ENCODE measurements at regions not wholly inside any gene's neighbourhood (a gene's known extent, or its start where the extent isn't known, plus 50 kb on each side); places are given as distances from the start of the nearest gene placed in this dataset.

DNA sequence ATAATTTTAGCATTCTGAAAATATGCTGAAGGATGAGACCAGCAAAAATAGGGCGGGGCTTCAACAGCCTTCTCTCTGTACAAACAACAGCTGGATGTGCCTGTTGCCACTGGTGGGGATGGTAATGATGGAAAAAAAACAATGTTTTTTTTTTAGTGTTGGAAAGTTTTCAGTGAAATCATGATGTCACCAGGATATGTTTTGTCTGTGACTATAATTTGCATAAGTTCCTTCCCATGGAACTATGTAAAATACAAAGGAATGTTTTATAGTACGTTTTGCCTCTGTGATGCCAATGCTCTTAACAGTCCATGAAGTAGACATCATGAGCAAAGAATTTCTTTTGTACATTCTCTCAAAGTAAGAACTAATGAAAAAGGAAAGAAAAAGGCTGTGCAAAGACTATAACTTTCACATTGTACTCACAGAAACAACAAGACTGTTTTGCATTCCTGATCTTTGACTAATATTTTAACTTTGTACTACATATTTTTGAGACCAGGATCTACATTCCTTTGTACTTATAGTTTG, 589.7 kb downstream of the SPRY1 start:
- no peaks in the 10 kb centered on the region for H3K36me3 ChIP-seq (ENCODE audit: control insufficient read depth, insufficient read depth, low read length)
- no peak overlapping the region for H3K4me3 ChIP-seq (ENCODE audit: low read depth, low read length)
- peak; percentile 80 for DNase-seq (ENCODE audit: low read depth)
- no peak for TF ChIP-seq CTCF (IDR thresholded peaks at IDR 0.05; ENCODE audit: insufficient read depth, low read length, poor library complexity, severe bottlenecking)
- H3K27me3 ChIP-seq (ENCODE audit: control insufficient read depth, insufficient read depth, low read length): no peaks in the 10 kb centered on the region

DNA sequence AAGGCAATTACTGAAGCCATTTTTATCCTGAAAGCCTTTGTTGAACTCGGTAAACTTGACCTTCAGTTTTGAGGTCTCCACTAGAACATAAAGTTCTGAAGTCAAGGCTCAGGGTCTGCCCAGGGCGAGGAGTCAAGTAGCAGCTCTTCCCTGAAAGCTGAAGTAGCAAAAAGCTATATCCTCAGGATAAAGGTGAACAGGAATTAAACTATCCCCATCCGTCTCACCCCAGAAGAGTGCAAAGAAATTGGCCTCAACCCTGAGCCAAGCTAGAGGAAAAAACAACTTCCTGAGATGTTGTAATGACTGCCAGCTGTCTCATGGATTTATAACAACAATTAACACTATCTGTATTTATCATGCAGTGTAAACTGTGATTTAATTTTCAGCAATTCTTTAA, 590.8 kb downstream of the SPRY1 start:
- Histone ChIP-seq H3K4me3 (ENCODE audit: low read depth, low read length) (no peak overlapping the region), H3K36me3 (ENCODE audit: control insufficient read depth, insufficient read depth, low read length) (no peaks in the 10 kb centered on the region), H3K27me3 (ENCODE audit: control insufficient read depth, insufficient read depth, low read length) (no peaks in the 10 kb centered on the region)
- DNase-seq (ENCODE audit: low read depth): no peak
- TF ChIP-seq CTCF (IDR thresholded peaks at IDR 0.05; ENCODE audit: insufficient read depth, low read length, poor library complexity, severe bottlenecking): no peak

GRCh38 chr4:123990310-123990870, 593.8 kb downstream of the SPRY1 start:
- TF ChIP-seq CTCF (IDR thresholded peaks at IDR 0.05; ENCODE audit: insufficient read depth, low read length, poor library complexity, severe bottlenecking): no peak
- H3K27me3 ChIP-seq (ENCODE audit: control insufficient read depth, insufficient read depth, low read length): no peaks in the 10 kb centered on the region

GRCh38 chr4:123994917-123995316, 598.3 kb downstream of the SPRY1 start:
- no peaks in the 10 kb centered on the region for H3K36me3 ChIP-seq (ENCODE audit: control insufficient read depth, insufficient read depth, low read length)
- DNase-seq (ENCODE audit: low read depth): no peak
- H3K27me3 ChIP-seq (ENCODE audit: control insufficient read depth, insufficient read depth, low read length): no peaks in the 10 kb centered on the region
- H3K4me3 ChIP-seq (ENCODE audit: low read depth, low read length): no peak overlapping the region
- no peak for TF ChIP-seq CTCF (IDR thresholded peaks at IDR 0.05; ENCODE audit: insufficient read depth, low read length, poor library complexity, severe bottlenecking)

More at GRCh38 chr4:123990310-123990870, 593.8 kb downstream of the SPRY1 start:
- Histone ChIP-seq H3K36me3 (ENCODE audit: control insufficient read depth, insufficient read depth, low read length) (no peaks in the 10 kb centered on the region), H3K4me3 (ENCODE audit: low read depth, low read length) (no peak overlapping the region)
- no peak for DNase-seq (ENCODE audit: low read depth)

- peak; percentile 60 for DNase-seq (ENCODE audit: low read depth)
- TF ChIP-seq CTCF (IDR thresholded peaks at IDR 0.05; ENCODE audit: insufficient read depth, low read length, poor library complexity, severe bottlenecking): no peak
- Histone ChIP-seq H3K4me3 (ENCODE audit: low read depth, low read length) (no peak overlapping the region), H3K36me3 (ENCODE audit: control insufficient read depth, insufficient read depth, low read length) (no peaks in the 10 kb centered on the region), H3K27me3 (ENCODE audit: control insufficient read depth, insufficient read depth, low read length) (no peaks in the 10 kb centered on the region)
These were observed 599.3 kb downstream of the SPRY1 start for GRCh38 chr4:123995936-123996335.
